ENCODE measurements at regions not wholly inside any gene's neighbourhood (a gene's known extent, or its start where the extent isn't known, plus 50 kb on each side); places are given as distances from the start of the nearest gene placed in this dataset.

- no peak overlapping the region for H3K27ac ChIP-seq
- no peak for DNase-seq (ENCODE audit: low spot score in 2 of 2)
- H3K27me3 ChIP-seq: no peaks in the 10 kb centered on the region
- no peaks in the 10 kb centered on the region for H3K9me3 ChIP-seq
- no peaks in the 10 kb centered on the region for H3K36me3 ChIP-seq
- TF ChIP-seq EP300 (IDR thresholded peaks at IDR 0.05) (no peak), POLR2AphosphoS5 (IDR thresholded peaks at IDR 0.05) (no peak), CTCF (IDR thresholded peaks at IDR 0.05) (no peak), POLR2A (IDR thresholded peaks at IDR 0.05) (no peak)
- WGBS: 72% methylated on average over 3 of the region's 3 CpGs
- no peak overlapping the region for H3K4me3 ChIP-seq
- no peaks in the 10 kb centered on the region for H3K4me1 ChIP-seq
Observed at GRCh38 chr4:58646126-58646525, 1535.9 kb upstream of the IGFBP7 start.

GRCh38 chr4:58644549-58644948 is 1534.4 kb upstream of the IGFBP7 start:
- no peak overlapping the region for H3K27ac ChIP-seq
- TF ChIP-seq POLR2AphosphoS5 (IDR thresholded peaks at IDR 0.05) (no peak), EP300 (IDR thresholded peaks at IDR 0.05) (no peak), CTCF (IDR thresholded peaks at IDR 0.05) (no peak), POLR2A (IDR thresholded peaks at IDR 0.05) (no peak)
- no peaks in the 10 kb centered on the region for H3K36me3 ChIP-seq
- H3K4me3 ChIP-seq: no peak overlapping the region
- WGBS: 72% methylated on average over 3 of the region's 3 CpGs
- no peaks in the 10 kb centered on the region for H3K27me3 ChIP-seq
- no peak for DNase-seq (ENCODE audit: low spot score in 2 of 2)
- H3K9me3 ChIP-seq: no peaks in the 10 kb centered on the region
- no peaks in the 10 kb centered on the region for H3K4me1 ChIP-seq

GRCh38 chr4:58636381-58636780 is 1526.2 kb upstream of the IGFBP7 start:
- TF ChIP-seq EP300 (IDR thresholded peaks at IDR 0.05) (no peak), POLR2A (IDR thresholded peaks at IDR 0.05) (no peak), POLR2AphosphoS5 (IDR thresholded peaks at IDR 0.05) (no peak), CTCF (IDR thresholded peaks at IDR 0.05) (no peak)
- H3K9me3 ChIP-seq: no peaks in the 10 kb centered on the region
- H3K27ac ChIP-seq: no peak overlapping the region
- H3K4me3 ChIP-seq: no peak overlapping the region
- no peaks in the 10 kb centered on the region for H3K4me1 ChIP-seq
- 55% methylated on average over 2 of the region's 2 CpGs for WGBS
- H3K36me3 ChIP-seq: no peaks in the 10 kb centered on the region
- no peak for DNase-seq (ENCODE audit: low spot score in 2 of 2)
- H3K27me3 ChIP-seq: no peaks in the 10 kb centered on the region

- Histone ChIP-seq H3K4me3 (no peak overlapping the region), H3K27me3 (no peaks in the 10 kb centered on the region), H3K36me3 (no peaks in the 10 kb centered on the region), H3K9me3 (peaks cover 4% of the 10 kb centered on the region), H3K27ac (no peak overlapping the region), H3K4me1 (no peaks in the 10 kb centered on the region)
- WGBS: 80% methylated on average over 2 of the region's 2 CpGs
- TF ChIP-seq CTCF (IDR thresholded peaks at IDR 0.05) (no peak), POLR2AphosphoS5 (IDR thresholded peaks at IDR 0.05) (no peak), POLR2A (IDR thresholded peaks at IDR 0.05) (no peak), EP300 (IDR thresholded peaks at IDR 0.05) (no peak)
- DNase-seq (ENCODE audit: low spot score in 2 of 2): no peak
Observed at GRCh38 chr4:58617226-58617625, 1507.0 kb upstream of the IGFBP7 start.

- Histone ChIP-seq H3K27ac (no peak overlapping the region), H3K27me3 (no peaks in the 10 kb centered on the region), H3K36me3 (no peaks in the 10 kb centered on the region), H3K4me3 (no peak overlapping the region), H3K4me1 (no peaks in the 10 kb centered on the region), H3K9me3 (no peaks in the 10 kb centered on the region)
- DNase-seq (ENCODE audit: low spot score in 2 of 2): no peak
- WGBS: 100% methylated on average over 1 of the region's 1 CpG
- no peak for TF ChIP-seq POLR2A (IDR thresholded peaks at IDR 0.05)
- TF ChIP-seq EP300 (IDR thresholded peaks at IDR 0.05): no peak
- no peak for TF ChIP-seq CTCF (IDR thresholded peaks at IDR 0.05)
- TF ChIP-seq POLR2AphosphoS5 (IDR thresholded peaks at IDR 0.05): no peak
Observed at GRCh38 chr4:58611012-58611411, 1500.8 kb upstream of the IGFBP7 start.

Data from suprapubic skin (tissue), 4 donors.